SJSA1 (cell line): ENCODE measurements at regions not wholly inside any gene's neighbourhood (a gene's known extent, or its start where the extent isn't known, plus 50 kb on each side); places are given as distances from the start of the nearest gene placed in this dataset.
A peak's percentile ranks its signal among the peaks of the same experiment; 100 is the strongest.

Experiments
- DNase-seq, 2 experiments: peaks; one replicate each; pipeline ENCODE4 v3.0.0-alpha.2; 2015 to 2020; ENCODE audit warnings: low spot score in 2 of 2, low read depth in 1 of 2
- H3K27ac ChIP-seq: fragments of 250-450 bp; sonication (Bioruptor Pico); 2 replicates; pipeline ENCODE4 v1.5.1; 2020; ENCODE audit warnings: mild to moderate bottlenecking, moderate library complexity
- H3K27me3 ChIP-seq: fragments of 250-450 bp; sonication (Bioruptor Pico); replicated peaks from 2 replicates; pipeline ENCODE4 v1.5.1; 2020; ENCODE audit warnings: mild to moderate bottlenecking, moderate library complexity
- H3K36me3 ChIP-seq: fragments of 250-450 bp; sonication (Bioruptor Pico); 2 replicates; pipeline ENCODE4 v1.5.1; 2020; ENCODE audit warnings: mild to moderate bottlenecking
- H3K4me1 ChIP-seq: fragments of 250-450 bp; sonication (Bioruptor Pico); replicated peaks from 2 replicates; pipeline ENCODE4 v1.6.1; 2021; ENCODE audit warnings: mild to moderate bottlenecking
- H3K4me3 ChIP-seq: fragments of 250-450 bp; sonication (Bioruptor Pico); 2 replicates; pipeline ENCODE4 v1.5.1; 2020; ENCODE audit warnings: mild to moderate bottlenecking
- H3K9me3 ChIP-seq: fragments of 250-450 bp; sonication (Bioruptor Pico); replicated peaks from 2 replicates; pipeline ENCODE4 v1.5.1; 2020; ENCODE audit warnings: mild to moderate bottlenecking

DNA sequence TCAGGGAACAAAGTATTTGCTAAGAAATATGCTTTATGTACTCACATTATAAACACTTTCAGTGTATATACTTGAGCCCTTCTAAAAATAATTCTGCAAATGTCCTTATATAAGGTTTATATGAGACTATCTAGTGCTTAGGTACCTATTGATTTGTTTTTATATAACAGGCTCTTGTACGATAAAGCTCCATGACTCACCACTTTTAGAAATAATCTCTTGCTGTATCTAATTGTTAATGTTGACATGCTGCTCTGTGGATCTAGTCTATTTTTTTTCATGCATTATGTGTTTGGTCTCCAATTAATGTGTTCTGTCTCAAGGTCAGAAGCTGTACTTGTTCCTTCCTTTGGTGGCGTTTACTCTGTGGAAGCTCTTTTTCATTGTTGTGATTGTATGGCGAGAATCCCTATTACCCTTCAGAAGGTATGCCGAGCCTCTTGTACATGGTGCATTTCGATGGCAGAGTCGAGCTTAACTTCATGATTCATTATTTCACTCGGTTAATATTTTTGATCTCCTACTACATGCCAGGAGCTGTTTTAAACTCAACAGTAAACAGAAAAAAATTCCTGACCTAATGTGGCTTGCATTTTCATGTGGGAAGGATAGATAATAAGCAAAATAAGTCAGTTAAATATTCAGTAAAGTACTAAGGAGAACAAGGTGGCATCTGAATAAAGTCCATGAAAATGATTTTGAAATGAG is 361.6 kb downstream of the COG6 start:
- H3K27me3 ChIP-seq = no peaks in the 10 kb centered on the region
- H3K4me3 ChIP-seq = no peak overlapping the region
- no peaks in the 10 kb centered on the region for H3K9me3 ChIP-seq
- H3K27ac ChIP-seq = no peak overlapping the region
- peaks cover 9% of the 10 kb centered on the region; the same call in 1 of the 2 replicates for H3K4me1 ChIP-seq
- H3K36me3 ChIP-seq = no peaks in the 10 kb centered on the region
- DNase-seq = no peak

DNA sequence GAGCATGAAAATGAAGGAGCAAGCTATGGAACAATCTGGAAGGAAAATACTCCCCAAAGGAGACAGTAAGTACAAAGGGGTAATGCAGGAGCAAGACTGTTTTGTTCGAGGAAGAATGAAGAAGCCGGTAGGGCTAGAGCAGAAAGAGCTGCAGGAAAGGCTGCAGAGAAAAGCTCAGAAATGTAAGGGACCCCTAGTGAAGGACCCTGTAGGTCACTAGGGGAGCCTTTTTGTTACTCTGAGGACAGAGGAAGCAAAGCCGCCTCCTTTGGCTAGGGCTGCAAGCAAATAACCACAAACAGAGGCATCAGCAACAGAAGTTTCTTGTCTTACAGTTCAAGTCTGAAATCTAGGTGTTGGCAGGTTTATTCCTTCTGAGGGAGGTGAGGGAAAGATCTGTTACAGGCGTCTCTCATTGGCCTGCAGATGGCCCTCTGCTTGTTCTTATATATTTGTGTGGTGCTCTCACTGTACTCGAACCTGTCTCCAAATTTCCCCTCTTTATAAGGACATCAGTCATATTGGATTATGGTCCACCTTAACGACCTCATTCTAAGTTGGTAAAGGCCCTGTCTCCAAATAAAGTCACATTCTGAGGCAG is 362.3 kb downstream of the COG6 start:
- Histone ChIP-seq H3K4me1 (peaks cover 9% of the 10 kb centered on the region; the same call in 1 of the 2 replicates), H3K27me3 (no peaks in the 10 kb centered on the region), H3K9me3 (no peaks in the 10 kb centered on the region), H3K36me3 (no peaks in the 10 kb centered on the region), H3K27ac (no peak overlapping the region), H3K4me3 (no peak overlapping the region)
- no peak for DNase-seq

DNA sequence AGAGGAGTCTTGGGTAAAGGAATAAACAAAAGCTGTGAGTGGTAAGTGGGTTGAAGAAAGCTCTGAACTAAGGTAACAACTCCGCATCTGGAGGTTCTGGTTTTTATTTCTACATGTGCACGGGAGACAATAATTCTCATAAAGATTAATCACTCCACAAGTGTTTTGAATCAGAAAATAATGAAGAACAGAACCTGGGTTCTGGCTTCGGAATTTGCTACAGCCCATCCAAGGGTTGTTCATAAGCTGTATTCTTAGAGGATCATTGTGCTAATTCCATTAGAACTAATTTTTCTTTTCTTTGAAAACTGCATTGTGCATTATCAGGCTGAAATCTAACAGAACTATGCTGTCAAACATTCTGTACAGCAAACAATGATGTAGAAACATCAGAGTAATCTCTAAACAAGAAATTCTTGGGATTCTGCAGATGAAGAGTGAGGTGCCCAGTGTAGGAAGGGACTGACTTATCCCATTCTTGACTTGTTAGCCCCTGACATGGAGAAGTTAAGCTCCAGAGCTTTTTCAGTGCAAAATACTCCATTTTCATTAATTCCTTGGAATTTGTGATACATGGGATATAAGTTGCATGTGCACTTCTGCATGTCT is 368.2 kb downstream of the COG6 start:
- H3K36me3 ChIP-seq = no peaks in the 10 kb centered on the region
- H3K27me3 ChIP-seq = no peaks in the 10 kb centered on the region
- H3K4me3 ChIP-seq = no peak overlapping the region
- DNase-seq = no peak
- peaks cover 16% of the 10 kb centered on the region for H3K4me1 ChIP-seq
- H3K27ac ChIP-seq = no peak overlapping the region
- no peaks in the 10 kb centered on the region for H3K9me3 ChIP-seq

DNA sequence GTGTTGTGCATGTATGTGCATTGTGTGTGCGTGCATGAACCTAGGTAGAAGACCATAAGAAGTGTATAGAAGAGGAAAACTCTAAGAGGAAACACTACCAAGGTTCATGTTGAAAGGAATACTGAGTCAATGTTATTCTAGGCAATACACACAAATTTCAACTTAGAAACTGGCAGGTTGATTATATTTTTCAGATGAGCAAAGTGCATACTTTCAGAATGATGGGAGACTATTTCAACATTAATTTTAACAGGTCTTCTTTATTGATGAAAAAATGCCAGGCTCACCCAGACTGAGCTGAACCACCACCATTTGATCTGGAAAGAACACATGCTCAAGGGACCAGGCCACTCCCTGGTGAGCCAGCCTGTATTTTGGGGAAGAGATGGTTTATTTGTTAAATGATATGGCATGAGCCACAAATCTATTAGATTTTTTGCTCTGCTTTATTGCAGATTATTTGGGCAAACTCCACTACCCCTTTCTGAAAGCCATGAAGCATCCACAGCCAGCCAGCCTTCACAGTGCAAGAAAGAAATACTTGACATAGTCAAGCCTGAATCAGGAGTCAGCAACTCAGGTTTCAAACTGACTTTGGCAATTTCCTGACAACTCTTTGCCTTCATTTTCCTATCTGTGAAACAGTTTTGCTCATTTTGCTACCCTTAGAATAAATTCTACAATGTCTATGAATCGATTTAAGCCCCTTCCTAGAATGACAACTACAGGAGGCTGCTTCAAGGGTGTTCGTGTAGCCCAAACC is 368.9 kb downstream of the COG6 start:
- DNase-seq = no peak
- H3K27me3 ChIP-seq = no peaks in the 10 kb centered on the region
- no peaks in the 10 kb centered on the region for H3K9me3 ChIP-seq
- no peaks in the 10 kb centered on the region for H3K36me3 ChIP-seq
- H3K27ac ChIP-seq = no peak overlapping the region
- no peak overlapping the region for H3K4me3 ChIP-seq
- peaks cover 23% of the 10 kb centered on the region for H3K4me1 ChIP-seq

DNA sequence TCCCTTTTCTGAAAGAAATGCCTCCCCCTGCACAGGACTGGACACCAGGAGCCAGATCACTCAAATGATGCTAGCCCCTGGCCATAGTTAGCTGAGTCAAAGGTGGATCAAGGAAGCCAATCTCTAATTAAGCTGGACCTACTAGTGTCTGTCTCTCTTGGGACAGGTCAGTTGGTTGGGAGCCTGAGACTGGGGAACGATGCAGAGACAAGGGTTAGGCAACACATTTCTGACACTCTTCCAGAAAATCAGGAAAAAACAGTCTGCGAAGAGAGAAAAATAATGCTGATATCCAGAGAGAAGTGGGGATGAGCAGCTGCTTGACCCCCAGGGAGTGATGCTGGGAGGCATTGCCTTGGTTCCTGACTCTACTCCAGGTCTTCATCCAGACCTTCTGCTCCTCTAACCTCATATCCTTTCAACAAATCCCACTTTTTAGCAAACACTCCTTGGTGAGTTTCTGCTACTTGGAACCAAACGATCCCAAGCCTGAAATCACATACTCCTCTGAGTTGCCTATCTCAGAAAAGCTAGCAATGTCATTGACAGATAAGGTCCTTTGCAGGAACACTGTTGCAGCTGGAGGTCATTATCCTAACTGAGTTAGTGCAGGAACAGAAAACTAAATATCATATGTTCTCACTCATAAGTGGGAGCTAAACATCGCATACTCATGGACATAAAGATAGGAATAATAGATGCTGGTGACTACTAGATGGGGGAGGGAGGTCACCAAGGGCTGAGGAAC is 369.7 kb downstream of the COG6 start:
- H3K27ac ChIP-seq = no peak overlapping the region
- H3K9me3 ChIP-seq = no peaks in the 10 kb centered on the region
- no peak overlapping the region for H3K4me3 ChIP-seq
- no peak for DNase-seq
- H3K36me3 ChIP-seq = no peaks in the 10 kb centered on the region
- H3K27me3 ChIP-seq = no peaks in the 10 kb centered on the region
- H3K4me1 ChIP-seq = peaks cover 30% of the 10 kb centered on the region

DNA sequence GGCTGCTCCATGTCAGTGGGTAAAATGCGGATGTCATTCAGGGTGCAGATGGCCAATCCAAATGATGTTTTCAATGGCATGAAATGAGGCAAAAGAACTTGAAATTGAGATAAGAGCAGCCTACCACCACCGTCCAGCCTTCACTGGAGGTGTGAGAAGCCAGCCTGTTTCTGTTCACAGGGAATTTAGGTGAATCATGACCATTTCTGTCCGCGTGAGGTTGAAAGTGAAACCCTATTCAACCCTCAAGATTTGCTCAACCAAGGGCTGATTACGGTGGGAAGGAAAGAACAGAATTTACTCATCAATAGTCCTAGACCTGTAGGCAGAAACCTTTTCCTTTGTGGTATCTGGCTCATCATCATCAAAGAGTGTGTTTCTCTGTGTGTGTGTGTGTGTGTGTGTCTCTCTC is 370.7 kb downstream of the COG6 start:
- Histone ChIP-seq H3K4me1 (peaks cover 41% of the 10 kb centered on the region), H3K27ac (no peak overlapping the region), H3K9me3 (no peaks in the 10 kb centered on the region), H3K27me3 (no peaks in the 10 kb centered on the region), H3K4me3 (no peak overlapping the region), H3K36me3 (no peaks in the 10 kb centered on the region)
- no peak for DNase-seq

DNA sequence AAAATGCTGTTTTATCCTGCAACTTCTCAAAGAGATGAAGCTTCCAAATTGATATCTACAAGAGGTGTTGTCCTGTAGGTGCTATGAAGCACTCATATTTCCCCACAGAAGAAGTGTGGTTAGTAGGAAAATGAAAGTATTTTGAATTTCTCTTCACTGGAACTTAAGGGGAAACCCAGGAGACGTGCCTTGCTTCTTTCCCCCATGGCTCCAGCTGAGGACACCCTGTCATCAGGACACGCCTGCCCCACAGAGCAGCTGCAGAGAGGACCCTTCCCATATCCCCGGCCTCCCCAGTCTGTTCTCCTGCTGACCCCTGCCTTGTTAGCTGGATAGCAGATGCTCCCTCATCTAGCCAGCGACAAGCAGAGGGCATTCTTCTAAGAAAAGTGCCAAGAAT is 371.3 kb downstream of the COG6 start:
- H3K27me3 ChIP-seq = no peaks in the 10 kb centered on the region
- peaks cover 46% of the 10 kb centered on the region for H3K4me1 ChIP-seq
- H3K27ac ChIP-seq = no peak overlapping the region
- no peaks in the 10 kb centered on the region for H3K9me3 ChIP-seq
- no peak overlapping the region for H3K4me3 ChIP-seq
- no peaks in the 10 kb centered on the region for H3K36me3 ChIP-seq
- no peak for DNase-seq

DNA sequence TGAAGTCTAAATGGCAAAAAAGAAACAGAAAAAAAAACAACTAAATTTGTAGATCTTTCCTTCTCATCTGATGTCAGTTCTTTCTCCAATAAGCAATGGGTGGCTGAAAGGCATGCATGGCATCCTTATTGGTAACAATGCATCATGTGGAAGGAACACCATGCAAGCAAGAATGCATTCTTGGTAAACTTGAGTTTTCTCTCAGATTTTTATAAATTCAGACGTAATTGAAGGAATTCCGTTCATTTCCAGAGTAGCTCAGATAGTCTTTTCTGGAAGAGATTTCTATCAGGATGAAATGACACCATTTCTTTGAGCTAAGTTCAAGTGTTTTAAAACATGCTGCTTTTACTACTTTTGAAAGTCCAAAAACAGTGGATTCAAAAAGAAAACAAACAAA is 373.0 kb downstream of the COG6 start:
- H3K27me3 ChIP-seq = no peaks in the 10 kb centered on the region
- no peak overlapping the region for H3K4me3 ChIP-seq
- no peaks in the 10 kb centered on the region for H3K9me3 ChIP-seq
- no peaks in the 10 kb centered on the region for H3K36me3 ChIP-seq
- H3K27ac ChIP-seq = peak overlapping the region; percentile 82
- H3K4me1 ChIP-seq = peaks cover 50% of the 10 kb centered on the region
- DNase-seq = peak; percentile 48 to 58

DNA sequence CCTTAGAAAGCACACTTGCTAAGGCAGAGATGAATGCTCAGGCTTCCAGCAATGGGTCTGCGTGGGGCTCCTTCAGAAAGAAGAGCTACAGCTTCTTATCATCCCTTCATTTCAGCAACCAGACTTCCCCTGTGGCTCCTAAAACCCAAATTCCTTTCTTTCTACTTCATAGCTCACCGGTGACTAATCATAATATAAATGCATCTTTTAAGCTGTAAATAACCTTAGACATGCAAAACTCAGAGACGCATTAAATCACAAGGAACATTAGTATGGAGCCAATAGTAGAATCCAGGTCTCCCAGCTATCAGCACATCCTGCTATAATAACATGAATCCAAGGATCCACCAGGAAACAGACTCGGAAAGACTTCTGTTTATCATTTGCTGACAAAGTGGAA is 375.6 kb downstream of the COG6 start:
- peak overlapping the region; percentile 84 for H3K27ac ChIP-seq
- no peaks in the 10 kb centered on the region for H3K9me3 ChIP-seq
- H3K4me3 ChIP-seq = no peak overlapping the region
- peaks cover 44% of the 10 kb centered on the region for H3K4me1 ChIP-seq
- no peaks in the 10 kb centered on the region for H3K27me3 ChIP-seq
- peak; percentile 58 to 74 for DNase-seq
- no peaks in the 10 kb centered on the region for H3K36me3 ChIP-seq

DNA sequence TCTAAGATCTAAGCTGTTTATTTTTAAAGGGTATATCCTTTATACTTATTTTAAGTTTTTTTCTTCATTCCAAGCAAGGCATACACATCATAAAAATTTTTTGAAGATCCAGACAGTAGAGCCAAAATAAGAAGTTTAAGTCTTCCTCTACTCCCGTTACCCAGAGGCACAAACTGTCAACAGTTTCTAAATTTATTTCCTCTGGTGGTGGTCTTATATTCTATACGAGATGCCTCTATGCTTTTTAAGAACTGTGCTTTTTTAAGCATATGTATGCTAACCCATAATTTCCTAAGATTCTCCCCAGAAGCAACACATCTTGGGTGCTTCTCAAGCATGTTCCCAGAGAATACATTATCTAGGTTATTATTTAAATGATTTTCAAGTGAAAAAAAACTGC is 383.6 kb downstream of the COG6 start:
- no peak for DNase-seq
- Histone ChIP-seq H3K27ac (no peak overlapping the region), H3K36me3 (no peaks in the 10 kb centered on the region)

DNA sequence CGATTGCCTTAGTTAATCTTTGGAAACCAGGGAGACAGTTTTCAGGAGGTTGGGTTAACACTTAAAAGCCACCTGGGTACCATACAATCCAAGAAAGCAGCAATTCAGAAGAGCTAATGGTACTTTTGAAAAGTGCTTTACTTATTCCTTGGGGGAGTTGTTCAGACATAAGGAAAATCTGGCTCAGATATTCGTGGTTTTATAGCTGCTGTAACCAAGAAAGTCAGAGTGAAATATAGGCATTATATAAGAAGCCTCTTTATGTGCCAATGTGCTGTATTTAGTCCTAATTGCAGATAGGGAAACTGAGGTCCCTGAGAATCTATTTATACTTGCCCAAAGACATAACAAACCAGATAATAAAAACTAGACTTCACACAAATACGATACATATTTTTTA is 387.5 kb downstream of the COG6 start:
- H3K4me3 ChIP-seq = no peak overlapping the region
- DNase-seq = no peak
- H3K27me3 ChIP-seq = no peaks in the 10 kb centered on the region
- H3K36me3 ChIP-seq = no peaks in the 10 kb centered on the region
- H3K9me3 ChIP-seq = no peaks in the 10 kb centered on the region
- no peaks in the 10 kb centered on the region for H3K4me1 ChIP-seq
- no peak overlapping the region for H3K27ac ChIP-seq

More for the DNA sequence above, 383.6 kb downstream of the COG6 start:
- Histone ChIP-seq H3K9me3 (no peaks in the 10 kb centered on the region), H3K4me3 (no peak overlapping the region), H3K4me1 (peaks cover 8% of the 10 kb centered on the region; the same call in 1 of the 2 replicates), H3K27me3 (no peaks in the 10 kb centered on the region)

DNA sequence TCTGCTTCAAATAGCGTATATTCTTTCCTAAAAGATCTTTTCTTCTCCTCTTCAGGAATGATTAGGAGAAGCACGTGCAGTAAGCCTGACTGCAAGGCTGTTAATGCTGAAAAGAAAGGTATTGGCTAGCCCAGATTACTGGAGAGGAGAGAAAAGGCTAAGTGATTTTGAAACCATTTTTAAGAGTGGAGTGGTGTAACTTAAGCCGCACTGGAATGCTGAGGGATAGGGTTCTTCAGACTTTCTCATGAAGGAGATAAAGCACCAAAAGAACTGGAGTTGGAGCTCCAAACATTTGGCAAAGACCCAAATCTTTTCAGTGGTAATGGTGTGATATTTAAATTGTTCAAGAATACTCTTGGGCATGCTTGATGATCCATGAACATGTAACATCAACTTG is 388.3 kb downstream of the COG6 start:
- H3K36me3 ChIP-seq = no peaks in the 10 kb centered on the region
- H3K4me1 ChIP-seq = no peaks in the 10 kb centered on the region
- H3K4me3 ChIP-seq = no peak overlapping the region
- H3K27me3 ChIP-seq = no peaks in the 10 kb centered on the region
- DNase-seq = no peak
- no peak overlapping the region for H3K27ac ChIP-seq
- H3K9me3 ChIP-seq = no peaks in the 10 kb centered on the region

DNA sequence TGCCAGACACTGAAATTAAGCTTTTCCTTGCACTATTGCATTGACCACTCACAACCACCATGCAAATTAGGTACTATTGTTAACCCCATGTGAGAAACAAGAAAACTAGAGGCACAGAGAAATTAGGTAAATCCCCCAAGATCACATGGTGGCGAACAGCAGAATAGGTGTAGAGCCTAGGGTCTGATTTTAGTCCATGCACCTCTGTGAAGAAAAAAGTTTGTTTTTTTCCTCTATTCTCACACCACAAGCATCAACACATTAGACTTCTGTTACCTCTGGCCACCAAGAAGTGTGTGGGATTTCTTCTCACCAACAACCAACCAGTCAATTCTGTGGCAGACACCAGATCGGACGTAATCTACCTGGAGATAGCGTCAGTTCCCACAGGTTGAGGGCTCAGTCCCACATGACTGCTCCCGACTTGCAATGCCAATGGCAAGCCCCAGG is 391.9 kb downstream of the COG6 start:
- DNase-seq = no peak
- no peaks in the 10 kb centered on the region for H3K4me1 ChIP-seq
- no peaks in the 10 kb centered on the region for H3K36me3 ChIP-seq
- no peaks in the 10 kb centered on the region for H3K9me3 ChIP-seq
- H3K27ac ChIP-seq = no peak overlapping the region
- no peaks in the 10 kb centered on the region for H3K27me3 ChIP-seq
- no peak overlapping the region for H3K4me3 ChIP-seq
